Activated effector memory CD4-positive, alpha-beta T cell treated with anti-CD3 and anti-CD28 coated beads, Interleukin-2, amount 50 U/mL, for 16 hours (primary cell): ENCODE measurements at regions not wholly inside any gene's neighbourhood (a gene's known extent, or its start where the extent isn't known, plus 50 kb on each side); places are given as distances from the start of the nearest gene placed in this dataset.
"Not testable (repeated sequence)": the region's sequence is repeated elsewhere in the genome, so short reads cannot be mapped to it uniquely, and the experiment has no call there.

Experiments
- DNase-seq: peaks from one replicate; pipeline ENCODE4 v3.0.0-alpha.2; 2020

DNA sequence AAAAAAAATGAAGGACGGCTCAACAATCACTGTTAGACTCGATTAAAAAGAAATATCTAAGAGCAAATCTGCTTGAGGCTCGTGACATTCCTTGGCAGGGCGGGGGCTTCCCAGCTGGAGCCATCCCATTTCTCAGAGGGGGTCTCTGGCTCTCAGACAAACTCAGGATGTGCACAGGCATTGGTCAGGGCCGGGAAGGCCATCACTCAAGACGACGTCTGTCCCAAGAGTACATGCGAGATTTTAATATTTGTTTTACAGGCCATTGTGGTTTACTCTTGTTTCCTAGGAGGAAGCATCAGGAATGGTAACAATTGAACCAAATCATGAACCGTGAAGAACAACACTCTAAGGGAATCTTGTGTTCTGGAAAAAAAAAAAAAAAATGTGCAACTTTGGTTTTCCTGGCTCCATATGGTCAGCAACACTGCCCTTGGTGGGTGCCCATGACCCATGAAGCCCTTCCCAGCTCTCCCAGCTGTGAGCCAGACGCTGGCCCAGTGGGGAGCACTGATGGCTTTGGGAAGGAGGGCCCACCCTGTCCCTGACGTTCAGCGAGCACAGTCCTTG is 5454.6 kb upstream of the TPTE start:
- not testable (repeated sequence) for DNase-seq

- DNase-seq: not testable (repeated sequence)
Measured at GRCh38 chr21:5067326-5068048, 5453.9 kb upstream of the TPTE start.

- DNase-seq: not testable (repeated sequence)
Measured at GRCh38 chr21:5068649-5069048, 5452.7 kb upstream of the TPTE start.

DNA sequence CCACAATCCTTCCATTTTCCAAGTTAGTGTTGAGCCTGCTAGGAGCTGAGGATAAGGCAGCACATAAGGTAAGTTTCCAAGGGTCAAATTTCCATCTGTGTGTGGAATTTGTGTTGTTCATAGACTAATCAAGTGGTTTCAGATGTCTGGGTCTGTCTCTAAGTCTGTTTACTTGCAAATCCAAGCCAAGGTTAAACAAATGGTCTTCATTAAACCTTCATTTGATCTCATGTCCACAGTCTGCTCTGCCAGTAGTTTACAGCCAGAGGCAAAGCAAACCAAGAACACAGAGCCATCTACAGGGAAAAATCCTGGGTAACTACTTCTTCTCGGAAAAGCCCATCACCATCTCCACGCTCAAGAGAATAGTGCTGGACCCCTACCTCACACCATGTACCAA is 5450.2 kb upstream of the TPTE start:
- DNase-seq: not testable (repeated sequence)

- DNase-seq: not testable (repeated sequence)
Measured at GRCh38 chr21:5076854-5077253, 5444.5 kb upstream of the TPTE start.

DNA sequence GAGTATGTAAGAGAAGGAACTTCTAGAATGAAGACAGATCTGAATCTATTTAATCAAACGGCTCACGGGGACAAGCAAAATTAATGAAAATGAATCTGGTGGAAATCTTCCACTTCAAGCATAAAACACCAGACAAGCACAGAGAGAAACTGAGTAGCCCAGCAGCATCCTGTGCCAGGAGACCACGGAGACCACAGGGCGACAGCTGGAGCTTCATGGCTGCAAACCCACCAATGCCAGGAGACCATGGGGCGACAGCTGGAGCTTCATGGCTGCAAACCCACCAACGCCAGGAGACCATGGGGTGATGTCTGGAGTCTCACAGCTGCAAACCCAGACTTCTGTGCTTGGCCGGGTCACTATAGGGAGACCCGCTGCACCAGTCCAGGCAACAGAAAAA is 5442.0 kb upstream of the TPTE start:
- DNase-seq: not testable (repeated sequence)

- not testable (repeated sequence) for DNase-seq
Measured at GRCh38 chr21:5080015-5080414, 5441.4 kb upstream of the TPTE start.

DNA sequence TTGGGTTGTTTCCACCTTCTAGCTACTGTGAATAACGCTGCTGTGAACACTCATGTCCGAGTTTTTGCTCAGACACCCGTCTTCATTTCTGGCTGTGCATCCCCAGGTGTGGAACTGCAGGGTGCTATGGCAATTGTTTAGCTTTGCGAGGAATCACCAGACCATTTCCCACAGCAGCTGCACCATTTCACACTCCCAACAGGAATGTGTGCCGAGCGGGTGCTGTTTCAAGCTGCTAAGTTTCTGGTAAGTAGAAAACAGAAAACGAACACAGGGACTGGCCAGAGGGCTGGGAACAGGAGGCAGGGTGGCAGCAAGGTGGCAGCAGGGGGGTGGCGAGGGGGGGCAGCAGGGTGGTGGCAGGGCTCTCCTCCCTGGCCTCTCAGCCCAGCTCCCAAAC is 5437.1 kb upstream of the TPTE start:
- not testable (repeated sequence) for DNase-seq

DNA sequence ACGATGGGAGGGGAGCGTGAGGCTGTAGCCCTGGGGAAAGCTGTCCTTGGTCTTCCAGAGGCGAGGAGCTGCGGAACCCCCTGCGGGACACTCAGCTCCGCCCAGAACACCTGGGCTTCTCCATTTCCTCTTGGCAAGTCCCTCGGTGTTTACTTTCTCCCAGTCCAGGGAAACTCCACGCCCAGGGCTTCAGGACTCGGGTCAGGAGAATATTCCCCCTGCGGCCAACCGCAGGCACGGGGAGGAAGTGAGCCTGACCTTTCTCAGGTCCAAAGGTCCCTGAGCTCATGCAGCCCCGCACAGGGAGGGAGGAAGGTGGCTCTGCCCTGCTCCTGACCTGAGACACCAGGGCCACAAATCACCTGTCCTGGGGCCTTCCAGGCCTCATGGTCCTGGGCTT is 5435.9 kb upstream of the TPTE start:
- DNase-seq: not testable (repeated sequence)

DNA sequence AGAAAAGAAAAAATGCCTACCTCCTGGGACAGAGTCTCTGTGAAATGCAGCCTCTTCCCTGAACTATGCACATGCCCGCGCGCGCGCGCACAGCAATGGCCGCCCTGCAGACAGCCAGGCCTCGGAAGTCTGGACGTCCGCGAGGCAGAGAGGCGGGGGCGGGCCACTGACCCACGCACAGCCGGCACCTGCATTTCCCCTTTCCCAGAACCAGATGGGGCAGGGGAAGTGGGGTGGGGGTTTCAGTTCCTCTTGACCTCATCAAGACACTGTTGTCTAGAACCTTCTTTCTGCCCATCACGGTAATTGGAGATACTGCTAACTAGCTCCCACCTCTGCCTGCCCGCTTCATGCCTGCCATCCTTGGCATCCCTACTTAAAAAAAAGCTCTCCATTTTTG is 5435.0 kb upstream of the TPTE start:
- DNase-seq: not testable (repeated sequence)

GRCh38 chr21:5088820-5089219 is 5432.6 kb upstream of the TPTE start:
- not testable (repeated sequence) for DNase-seq

- peak; percentile 33 for DNase-seq
Measured at GRCh38 chr21:5089399-5090089, 5431.8 kb upstream of the TPTE start.

DNA sequence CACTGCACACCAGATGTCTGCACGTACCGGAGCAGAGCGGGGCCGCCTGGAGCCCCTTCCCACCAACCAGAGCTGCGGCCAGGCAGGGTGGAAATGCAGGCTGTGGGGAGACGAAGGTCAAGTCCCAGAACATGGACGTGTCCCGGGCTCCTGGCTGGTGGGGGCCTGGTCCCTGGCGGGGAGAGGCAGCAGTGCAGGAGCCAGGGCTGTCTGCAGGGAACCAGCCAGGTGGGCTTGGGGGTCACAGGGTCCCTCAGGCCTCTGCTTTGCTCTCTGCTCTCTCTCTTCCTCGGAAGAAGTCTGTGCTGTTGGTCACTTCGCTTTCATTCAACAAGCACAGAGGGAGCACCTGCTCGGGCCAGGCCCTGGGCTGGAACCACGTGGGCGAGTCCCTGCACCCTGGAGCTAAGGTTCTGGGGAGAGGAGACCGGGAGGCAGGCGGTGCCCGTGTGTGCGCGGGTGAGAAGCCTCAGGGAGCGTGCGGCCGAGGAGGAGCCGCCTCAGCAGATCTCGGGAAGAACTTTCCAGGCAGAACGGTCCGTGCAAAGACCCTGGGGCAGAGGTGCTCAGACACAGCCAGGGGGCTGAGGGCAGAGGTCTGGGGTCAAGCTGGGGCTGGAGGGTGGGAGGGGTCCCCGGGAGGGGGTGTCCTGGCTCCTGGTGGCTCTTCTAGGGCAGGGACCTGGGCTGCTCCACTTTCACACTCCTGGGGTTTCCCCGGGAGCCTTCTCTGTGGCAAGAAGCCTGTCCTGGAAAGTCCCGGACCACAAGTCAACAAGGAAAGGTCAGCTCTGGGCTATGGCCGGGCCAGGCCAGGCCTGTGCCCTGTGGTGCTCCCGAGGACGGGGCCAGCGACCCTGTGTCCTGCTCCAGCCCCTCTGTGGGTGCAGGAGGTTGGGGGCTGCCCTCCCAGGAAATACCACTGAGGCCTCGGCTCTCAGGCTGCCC is 5431.0 kb upstream of the TPTE start:
- peak; percentile 33 for DNase-seq

- not testable (repeated sequence) for DNase-seq
Measured at GRCh38 chr21:5091274-5091673, 5430.1 kb upstream of the TPTE start.

GRCh38 chr21:5095628-5096027 is 5425.8 kb upstream of the TPTE start:
- not testable (repeated sequence) for DNase-seq

DNA sequence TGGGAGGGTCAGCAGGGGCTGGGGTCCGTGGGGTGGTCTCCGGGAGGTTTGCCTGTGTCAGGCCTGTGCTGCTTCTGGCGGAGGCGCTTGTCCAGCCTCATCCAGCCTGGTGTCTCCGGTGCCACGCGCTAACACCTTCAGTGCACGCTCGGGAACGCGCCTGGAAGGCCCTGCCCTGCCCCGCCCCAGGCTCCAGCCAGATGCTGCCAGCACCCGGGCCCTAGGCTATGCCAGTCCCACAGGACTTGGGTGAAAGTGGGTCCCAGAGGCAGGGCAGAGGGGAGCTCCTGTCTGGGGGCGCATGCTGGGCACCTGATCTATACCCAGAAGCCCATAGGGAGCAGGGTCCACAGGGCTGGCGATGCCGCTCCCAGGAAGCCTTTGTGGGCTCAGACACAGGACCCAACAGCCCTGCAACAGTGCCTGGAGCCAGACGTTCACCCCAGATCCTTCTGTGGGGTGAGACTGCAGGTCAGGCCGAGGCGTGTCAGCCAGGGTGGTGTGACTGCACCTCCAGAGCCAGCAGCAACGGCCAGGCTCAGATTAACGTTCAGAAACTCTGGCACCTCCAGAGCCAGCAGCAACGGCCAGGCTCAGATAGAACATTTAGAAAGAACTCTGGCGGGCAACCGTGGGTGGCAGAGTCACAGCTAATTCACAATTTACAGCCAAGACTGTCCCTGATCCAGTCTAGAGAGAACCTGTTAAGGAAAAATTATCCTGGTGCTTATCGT is 5423.2 kb upstream of the TPTE start:
- DNase-seq: peak; percentile 28

- DNase-seq: not testable (repeated sequence)
Measured at GRCh38 chr21:5100604-5101174, 5420.7 kb upstream of the TPTE start.

DNA sequence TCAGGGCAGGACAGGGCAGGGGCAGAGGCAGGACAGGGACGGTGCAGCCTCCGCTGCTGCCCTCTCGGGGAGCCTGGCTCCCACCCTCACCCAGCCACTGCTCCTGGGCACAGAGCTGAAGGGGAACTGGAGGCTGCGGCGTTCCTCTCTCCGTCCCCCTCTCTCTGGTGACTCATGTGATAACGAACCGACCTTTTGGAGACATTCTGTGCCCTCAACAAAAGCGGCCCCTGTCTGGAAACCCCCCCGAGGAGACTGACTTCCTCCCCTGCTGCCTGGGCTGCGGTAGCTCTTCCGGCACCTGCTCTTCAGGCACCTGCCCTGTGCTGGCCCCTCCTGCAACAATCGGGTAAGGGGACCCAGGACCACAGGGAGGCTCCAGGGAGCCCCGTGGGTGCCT is 5419.6 kb upstream of the TPTE start:
- DNase-seq: peak; percentile 91

GRCh38 chr21:5103880-5104561 is 5417.4 kb upstream of the TPTE start:
- peak; percentile 72 for DNase-seq

GRCh38 chr21:5104562-5104928 is 5416.8 kb upstream of the TPTE start:
- DNase-seq: peak; percentile 64
